Mononuclear cell (primary cell): ENCODE measurements at regions not wholly inside any gene's neighbourhood (a gene's known extent, or its start where the extent isn't known, plus 50 kb on each side); places are given as distances from the start of the nearest gene placed in this dataset.

ENCODE experiments used
- H3K27me3 ChIP-seq: 2 replicates; pipeline ENCODE4 v1.6.0; 2011; ENCODE audit warnings: low read length, control low read depth; ENCODE audit not compliant: insufficient read depth
- H3K4me1 ChIP-seq: 2 replicates; pipeline ENCODE4 v1.5.1; 2011; ENCODE audit warnings: mild to moderate bottlenecking, low read length, control low read depth; ENCODE audit not compliant: insufficient read depth
- H3K4me3 ChIP-seq: 2 replicates; pipeline ENCODE4 v1.5.1; 2011; ENCODE audit warnings: mild to moderate bottlenecking, low read length, moderate library complexity
- H3K9me3 ChIP-seq: 2 replicates; pipeline ENCODE4 v1.5.1; 2011; ENCODE audit warnings: low read depth, mild to moderate bottlenecking, control low read depth, low read length

DNA sequence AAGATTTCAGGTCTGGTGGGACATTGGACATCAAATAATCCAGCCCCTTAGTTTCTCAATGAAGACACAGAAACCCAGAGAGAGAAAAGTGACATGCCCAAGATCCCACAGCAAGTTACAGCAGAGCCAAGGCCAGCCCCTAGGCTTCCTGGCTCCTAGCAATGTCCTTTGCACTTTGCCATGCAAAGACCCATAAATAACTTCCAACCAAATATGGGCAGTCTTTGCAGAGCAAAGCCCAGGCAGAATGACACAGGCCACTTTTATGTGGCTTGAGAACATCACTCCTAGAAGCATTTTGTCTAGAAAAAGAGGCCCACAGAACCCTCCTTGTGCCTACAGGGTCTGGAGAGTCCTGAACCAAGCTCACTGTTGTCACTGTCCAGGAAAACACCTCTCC lies 78.1 kb upstream of the ATP6AP2 start:
- H3K9me3 ChIP-seq, result no peaks in the 10 kb centered on the region
- H3K4me3 ChIP-seq, result no peak overlapping the region
- no peaks in the 10 kb centered on the region for H3K27me3 ChIP-seq
- no peaks in the 10 kb centered on the region for H3K4me1 ChIP-seq

DNA sequence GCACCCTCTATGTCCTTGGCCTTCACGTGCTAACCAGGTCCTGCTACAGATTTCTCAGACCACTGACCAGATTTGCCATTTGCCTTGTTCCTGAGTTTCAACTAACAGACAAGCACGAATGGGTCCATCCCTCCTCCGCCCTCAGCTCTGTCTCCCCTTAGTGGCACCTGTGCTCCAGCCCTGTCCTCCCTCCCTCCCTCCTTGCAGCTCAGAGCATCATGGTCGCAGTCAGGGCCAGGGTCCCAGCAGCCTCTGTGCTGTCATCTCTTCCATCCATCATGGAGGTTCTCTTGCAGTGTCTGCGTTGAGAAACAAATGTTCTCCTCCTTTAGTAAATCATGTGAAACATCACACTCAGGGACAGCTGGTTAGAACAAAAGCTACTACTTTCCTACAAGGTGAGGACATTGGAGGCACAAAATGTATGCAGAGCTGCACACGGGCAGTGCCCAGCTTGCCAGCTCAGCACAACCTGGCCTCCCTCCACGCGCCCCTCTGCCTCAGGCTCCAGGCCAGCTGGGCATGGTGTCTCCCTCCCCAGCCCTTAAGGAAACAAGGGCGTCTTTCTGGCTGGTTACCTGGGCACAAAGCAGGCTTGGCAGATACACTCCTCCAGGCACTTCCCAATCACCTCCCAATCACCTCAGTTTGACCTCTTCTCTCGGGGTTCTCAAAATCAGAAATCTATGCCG lies 79.5 kb upstream of the ATP6AP2 start:
- H3K4me3 ChIP-seq, result no peak overlapping the region
- H3K9me3 ChIP-seq, result no peaks in the 10 kb centered on the region

DNA sequence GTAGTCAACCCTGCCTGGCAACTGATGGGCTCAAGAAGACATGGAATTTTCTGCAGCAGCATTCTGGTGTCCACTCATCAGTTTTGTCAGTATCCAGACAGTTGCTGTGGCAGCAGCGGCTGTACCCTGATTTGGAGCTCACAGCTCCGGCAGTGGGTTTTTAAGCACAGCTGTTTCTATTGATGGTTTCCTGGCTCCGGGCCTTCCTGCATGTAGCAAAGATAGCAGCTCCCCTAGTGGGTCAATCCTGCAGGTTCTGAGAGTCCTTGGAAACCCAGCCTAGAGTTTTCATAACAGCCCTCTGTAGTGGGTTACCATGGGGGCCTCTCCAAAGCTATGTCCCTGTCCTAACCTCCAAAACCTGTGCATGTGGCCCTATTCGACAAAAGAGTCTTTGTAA lies 84.0 kb upstream of the ATP6AP2 start:
- Histone ChIP-seq H3K9me3 (no peaks in the 10 kb centered on the region), H3K4me1 (no peaks in the 10 kb centered on the region), H3K27me3 (no peaks in the 10 kb centered on the region), H3K4me3 (no peak overlapping the region)

More for the DNA sequence above, 79.5 kb upstream of the ATP6AP2 start:
- no peaks in the 10 kb centered on the region for H3K4me1 ChIP-seq
- H3K27me3 ChIP-seq, result no peaks in the 10 kb centered on the region

DNA sequence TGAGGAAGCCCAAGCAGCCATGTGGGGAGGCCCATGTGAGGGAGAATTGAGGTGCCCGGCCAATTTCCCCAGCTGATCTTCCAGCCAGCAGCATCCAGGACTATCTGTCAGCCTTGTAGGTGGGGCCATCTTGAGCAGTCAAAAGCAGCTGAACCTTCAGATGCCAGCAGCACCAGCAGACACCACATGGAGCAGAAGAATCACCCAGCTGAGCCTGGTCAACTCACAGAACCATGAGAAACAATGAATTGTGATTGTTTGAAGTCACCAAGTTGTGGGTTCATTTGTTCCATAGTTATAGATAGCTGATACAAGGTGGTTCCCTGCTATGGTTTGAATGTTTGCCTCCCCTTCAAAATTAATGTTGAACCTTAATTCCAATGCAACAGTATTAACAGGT lies 85.1 kb upstream of the ATP6AP2 start:
- Histone ChIP-seq H3K27me3 (no peaks in the 10 kb centered on the region), H3K9me3 (no peaks in the 10 kb centered on the region), H3K4me3 (no peak overlapping the region), H3K4me1 (no peaks in the 10 kb centered on the region)

DNA sequence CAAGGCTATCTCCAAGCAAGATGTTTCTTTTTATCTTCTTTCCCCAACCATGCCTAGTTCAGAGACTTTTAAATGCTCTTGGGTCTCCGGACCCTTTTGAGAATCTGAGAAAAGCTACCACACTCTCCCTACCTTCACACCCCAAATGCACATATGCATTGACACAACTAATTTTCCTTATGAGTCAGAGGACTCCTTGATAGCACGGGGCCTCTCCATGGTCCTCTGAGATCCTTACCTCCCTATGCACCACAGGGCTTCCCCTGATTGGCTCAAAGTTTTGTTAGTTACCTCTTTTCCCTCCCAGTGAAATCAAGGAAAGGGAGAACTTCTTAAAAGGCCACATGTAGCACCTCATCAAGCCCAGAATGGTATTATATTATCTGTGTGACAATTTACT lies 86.8 kb upstream of the ATP6AP2 start:
- Histone ChIP-seq H3K9me3 (no peaks in the 10 kb centered on the region), H3K4me3 (no peak overlapping the region), H3K27me3 (no peaks in the 10 kb centered on the region), H3K4me1 (no peaks in the 10 kb centered on the region)

DNA sequence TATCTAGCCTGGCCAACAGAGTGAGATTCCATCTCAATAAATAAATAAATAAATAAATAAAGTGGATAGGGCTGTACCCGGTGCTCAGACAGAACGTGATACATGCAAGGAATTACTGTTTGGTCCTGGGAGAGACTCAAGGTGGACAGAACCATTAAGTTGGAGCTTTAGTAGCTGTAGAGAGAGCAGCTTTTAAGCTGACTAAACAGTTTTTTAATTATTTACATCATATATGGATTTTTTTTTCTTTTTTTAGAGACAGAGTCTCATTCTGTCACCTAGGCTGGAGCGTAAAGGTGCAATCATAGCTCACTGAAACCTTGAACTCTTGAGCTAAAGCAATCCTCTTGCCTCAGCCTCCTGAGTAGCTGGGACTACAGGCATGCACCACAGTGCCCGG lies 92.5 kb upstream of the ATP6AP2 start:
- no peak overlapping the region for H3K4me3 ChIP-seq
- no peaks in the 10 kb centered on the region for H3K27me3 ChIP-seq
- H3K4me1 ChIP-seq, result no peaks in the 10 kb centered on the region
- H3K9me3 ChIP-seq, result no peaks in the 10 kb centered on the region

DNA sequence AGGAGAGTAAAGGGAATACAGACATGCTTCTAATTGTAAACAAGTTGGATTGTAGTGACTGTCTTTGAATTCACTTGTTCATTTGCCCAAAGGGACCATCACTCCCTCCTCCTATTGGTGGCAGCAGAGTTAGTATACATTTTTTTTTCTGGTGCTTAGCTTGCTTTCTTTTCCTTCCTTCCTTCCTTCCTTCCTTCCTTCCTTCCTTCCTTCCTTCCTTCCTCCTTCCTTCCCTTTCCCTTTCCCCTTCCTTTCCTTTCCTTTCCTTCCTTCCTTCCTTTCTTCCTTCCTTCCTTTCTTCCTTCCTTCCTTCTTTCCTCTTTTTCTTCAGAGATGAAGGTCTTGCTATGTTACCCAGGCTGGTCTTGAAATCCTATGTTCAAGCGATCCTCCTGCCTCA lies 94.8 kb upstream of the ATP6AP2 start:
- Histone ChIP-seq H3K4me1 (no peaks in the 10 kb centered on the region), H3K9me3 (no peaks in the 10 kb centered on the region), H3K27me3 (no peaks in the 10 kb centered on the region), H3K4me3 (no peak overlapping the region)

DNA sequence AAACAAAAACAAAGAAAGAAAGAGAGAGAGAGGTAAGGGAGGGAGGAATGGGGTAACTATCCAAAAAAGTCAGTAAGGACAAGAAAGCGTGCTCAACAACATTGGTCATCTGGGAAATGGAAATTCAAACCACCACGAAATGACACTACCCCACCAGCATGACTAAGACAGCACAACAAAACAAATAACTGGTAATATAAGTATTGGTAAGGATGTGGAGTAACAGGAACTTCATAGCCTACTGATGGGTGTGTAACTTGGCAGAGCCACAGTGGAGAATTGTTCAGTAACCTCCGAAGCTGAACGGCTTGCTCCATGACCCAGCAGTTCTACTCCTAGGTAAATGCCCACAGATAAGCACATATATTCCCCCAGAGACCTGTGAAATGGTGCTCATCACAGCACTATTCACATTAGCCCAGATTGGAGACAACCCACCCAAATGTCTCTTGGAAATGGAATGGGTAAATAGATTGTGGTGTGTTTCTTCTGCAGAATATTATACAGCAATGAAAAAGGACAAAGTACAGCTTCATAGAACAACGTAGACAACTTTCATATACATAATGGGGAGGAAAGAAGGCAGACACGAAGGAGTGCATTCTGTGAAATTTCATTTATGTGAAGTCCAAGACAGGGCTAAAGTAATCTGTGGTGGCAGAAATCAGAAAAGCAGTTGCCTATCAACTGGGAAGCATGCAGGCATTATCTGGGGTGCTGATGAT lies 95.5 kb upstream of the ATP6AP2 start:
- Histone ChIP-seq H3K9me3 (no peaks in the 10 kb centered on the region), H3K27me3 (no peaks in the 10 kb centered on the region), H3K4me1 (no peaks in the 10 kb centered on the region), H3K4me3 (no peak overlapping the region)

DNA sequence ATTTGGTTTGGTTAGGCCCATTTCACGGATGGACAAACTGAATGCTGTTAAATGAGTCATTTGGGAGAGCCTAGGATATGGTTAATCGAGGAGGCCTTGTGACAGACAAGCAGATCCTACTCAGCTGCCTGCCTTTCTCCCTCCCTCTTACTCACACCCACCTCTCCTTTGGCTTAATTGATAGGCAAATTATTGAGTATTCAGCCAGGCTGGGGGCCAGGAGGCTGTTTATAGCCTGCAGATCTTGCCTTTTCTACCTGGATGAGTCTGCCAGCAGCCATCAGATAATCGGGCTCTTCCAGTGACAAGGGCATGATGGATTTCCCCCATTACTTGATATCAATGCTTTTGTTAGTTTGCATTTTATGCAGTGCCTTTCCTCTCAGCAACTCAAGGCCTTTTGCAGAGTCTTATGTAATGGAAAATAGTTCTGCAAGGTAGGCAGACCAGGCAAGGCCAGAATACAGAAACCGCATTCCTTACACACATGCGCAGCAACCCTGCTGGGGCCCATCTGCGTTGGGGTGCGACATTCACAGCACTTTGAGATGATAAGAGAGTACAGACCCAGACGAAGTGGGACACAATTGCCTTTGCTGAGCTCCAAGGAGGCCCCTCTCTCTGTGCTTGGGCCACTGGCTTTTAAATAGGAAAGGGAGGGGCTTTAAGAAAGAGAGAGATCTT lies 96.2 kb upstream of the ATP6AP2 start:
- Histone ChIP-seq H3K27me3 (no peaks in the 10 kb centered on the region), H3K9me3 (no peaks in the 10 kb centered on the region)

DNA sequence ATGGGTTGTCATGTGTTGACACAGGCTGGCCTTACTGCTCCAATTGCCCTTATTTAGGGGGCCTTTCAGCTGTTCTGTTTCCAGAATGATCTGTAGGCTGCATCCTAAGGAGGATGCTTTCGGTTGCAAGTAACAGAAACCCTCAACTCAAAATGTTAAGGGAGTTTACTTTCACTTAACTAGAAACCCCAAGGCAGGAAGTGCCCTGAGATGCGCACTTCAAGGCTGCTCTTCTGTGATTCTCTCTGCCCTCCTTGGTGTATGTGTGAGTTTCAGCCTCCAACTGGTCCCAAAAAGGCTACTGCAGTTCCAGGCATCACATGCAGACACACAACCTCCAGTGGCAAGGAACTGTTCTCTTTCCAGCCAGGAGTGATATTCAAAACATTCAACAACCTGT lies 97.3 kb upstream of the ATP6AP2 start:
- Histone ChIP-seq H3K27me3 (no peaks in the 10 kb centered on the region), H3K4me1 (no peaks in the 10 kb centered on the region), H3K9me3 (no peaks in the 10 kb centered on the region), H3K4me3 (no peak overlapping the region)

More for the DNA sequence above, 96.2 kb upstream of the ATP6AP2 start:
- Histone ChIP-seq H3K4me1 (no peaks in the 10 kb centered on the region), H3K4me3 (no peak overlapping the region)

DNA sequence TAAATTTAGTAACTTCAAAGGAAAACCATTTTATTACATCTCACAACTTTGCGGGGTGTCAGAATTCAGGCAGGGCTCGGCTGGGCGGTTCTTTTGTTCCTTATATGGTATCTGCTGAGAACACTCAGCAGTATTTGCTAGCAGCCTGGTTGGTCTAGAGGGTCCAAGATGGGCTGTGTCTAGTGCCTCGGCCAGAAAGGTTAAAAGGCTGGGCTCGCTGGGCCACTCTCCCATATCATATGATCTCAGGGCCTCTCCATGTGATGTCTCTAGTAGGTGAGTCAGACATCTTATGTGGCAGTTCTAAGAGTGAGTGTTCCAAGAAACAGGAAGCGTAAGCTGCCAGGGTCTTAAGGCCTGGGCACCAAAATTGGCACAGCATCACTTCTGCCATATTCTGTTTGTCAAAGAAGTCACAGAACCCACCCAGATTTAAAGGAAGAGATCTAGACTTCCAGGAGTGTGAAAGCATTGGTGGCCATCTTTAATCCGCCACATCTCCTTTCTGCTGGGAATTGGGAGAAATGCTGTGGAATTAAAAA lies 100.9 kb upstream of the ATP6AP2 start:
- no peaks in the 10 kb centered on the region for H3K9me3 ChIP-seq
- no peaks in the 10 kb centered on the region for H3K27me3 ChIP-seq
- no peak overlapping the region for H3K4me3 ChIP-seq
- no peaks in the 10 kb centered on the region for H3K4me1 ChIP-seq

DNA sequence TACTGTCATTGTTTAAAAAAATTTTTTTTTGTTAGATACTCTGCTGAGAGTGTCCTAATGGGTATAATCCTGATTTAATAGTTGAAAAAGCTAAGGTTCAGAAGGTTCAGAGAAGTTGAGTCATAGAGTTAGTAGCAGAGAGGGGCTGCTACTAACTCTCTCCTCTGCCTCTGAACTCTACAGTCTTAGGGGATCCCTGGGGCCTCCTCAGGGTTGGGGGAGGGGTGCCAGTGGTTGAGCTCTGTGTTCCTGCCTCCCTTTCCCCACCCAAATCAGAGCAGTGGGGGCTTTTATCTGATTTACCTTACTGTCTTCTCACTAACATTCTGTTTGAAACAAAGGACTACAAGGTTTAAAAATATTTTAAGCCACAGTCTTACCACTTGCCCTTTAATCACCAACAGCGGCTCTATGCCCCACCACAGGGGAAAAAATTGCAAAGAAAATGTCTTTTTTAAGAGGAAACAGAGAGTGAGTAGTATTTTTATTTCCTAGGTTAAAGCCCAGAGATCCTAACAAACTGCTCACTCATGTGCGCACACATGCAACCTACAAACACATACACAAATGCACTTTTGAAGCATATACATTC lies 102.2 kb upstream of the ATP6AP2 start:
- no peaks in the 10 kb centered on the region for H3K27me3 ChIP-seq
- peaks cover under 1% of the 10 kb centered on the region for H3K4me1 ChIP-seq
- no peaks in the 10 kb centered on the region for H3K9me3 ChIP-seq
- no peak overlapping the region for H3K4me3 ChIP-seq

DNA sequence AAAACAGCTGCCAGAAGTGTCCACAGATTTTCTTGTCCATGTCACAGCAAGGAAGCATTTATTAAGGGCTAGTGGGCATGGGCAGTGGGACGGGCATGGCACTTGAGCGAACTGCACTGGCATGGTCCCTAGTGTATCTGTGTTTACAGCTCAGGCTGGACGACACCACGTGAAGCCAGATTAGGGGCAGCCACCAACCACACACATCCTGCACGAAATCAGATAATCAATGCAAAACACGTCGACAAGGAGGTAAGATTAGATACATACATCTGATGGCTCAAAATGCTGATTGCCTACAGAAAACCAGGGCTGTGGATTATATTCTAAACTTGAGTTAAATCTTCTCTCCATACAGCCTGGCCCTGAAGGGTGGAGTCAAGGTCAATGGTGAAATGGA lies 103.8 kb upstream of the ATP6AP2 start:
- Histone ChIP-seq H3K4me3 (no peak overlapping the region), H3K4me1 (peaks cover 8% of the 10 kb centered on the region), H3K9me3 (no peaks in the 10 kb centered on the region), H3K27me3 (no peaks in the 10 kb centered on the region)

DNA sequence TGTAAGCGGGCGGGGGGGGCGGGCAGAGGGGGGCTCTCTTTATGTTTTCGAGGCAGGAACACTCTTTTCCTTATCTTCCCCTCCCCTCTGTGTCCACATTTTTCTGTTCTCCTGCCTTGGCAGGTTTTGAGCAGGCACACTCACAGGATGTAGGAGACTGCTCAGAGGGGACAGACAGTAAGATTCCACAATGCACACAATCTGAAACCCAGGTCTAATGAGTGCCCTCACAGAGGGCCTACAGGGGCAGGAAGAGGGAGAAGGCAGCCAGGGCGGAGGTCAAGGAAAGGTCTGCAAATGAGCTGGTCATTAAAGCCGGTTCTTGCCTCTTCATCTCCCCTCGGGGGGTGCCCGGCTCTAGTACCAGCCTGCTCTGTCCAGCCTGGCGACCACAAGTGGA lies 106.1 kb upstream of the ATP6AP2 start:
- Histone ChIP-seq H3K9me3 (no peaks in the 10 kb centered on the region), H3K4me3 (no peak overlapping the region), H3K4me1 (peaks cover 11% of the 10 kb centered on the region), H3K27me3 (no peaks in the 10 kb centered on the region)

DNA sequence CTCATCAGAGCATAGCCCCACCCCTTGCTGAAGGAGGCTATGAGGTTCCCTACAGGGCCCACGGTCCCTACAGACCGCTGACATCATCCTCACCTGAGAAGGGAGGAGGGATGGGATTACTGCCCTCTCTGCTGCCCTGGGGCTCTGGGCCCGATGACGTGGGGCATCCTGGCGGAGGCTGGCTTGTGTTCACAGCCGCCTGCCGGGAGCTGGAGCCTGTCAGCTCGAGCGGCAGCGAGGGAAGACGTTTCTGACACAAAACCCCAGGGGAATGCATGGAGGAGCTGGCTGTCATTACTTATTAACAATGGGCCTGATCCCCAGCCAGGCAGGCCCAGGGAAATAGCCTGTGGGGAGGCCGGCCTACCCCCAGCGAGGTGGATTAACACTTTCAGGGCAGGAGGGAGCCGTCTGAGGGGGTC lies 106.6 kb upstream of the ATP6AP2 start:
- no peak overlapping the region for H3K4me3 ChIP-seq

More for the DNA sequence above, 106.6 kb upstream of the ATP6AP2 start:
- no peaks in the 10 kb centered on the region for H3K9me3 ChIP-seq
- peaks cover 15% of the 10 kb centered on the region for H3K4me1 ChIP-seq
- H3K27me3 ChIP-seq, result no peaks in the 10 kb centered on the region
